RKO (cell line): ENCODE measurements at regions not wholly inside any gene's neighbourhood (a gene's known extent, or its start where the extent isn't known, plus 50 kb on each side); places are given as distances from the start of the nearest gene placed in this dataset.

Source experiments
- DNase-seq: peaks from one replicate; pipeline ENCODE4 v3.0.0-alpha.2; 2016; ENCODE audit warnings: low spot score

GRCh38 chr1:11414926-11415538 is 63.9 kb upstream of the DISP3 start:
- DNase-seq: no peak

- no peak for DNase-seq
Observed at GRCh38 chr1:11417162-11417561, 61.8 kb upstream of the DISP3 start.

- no peak for DNase-seq
Observed at GRCh38 chr1:11418056-11418455, 60.9 kb upstream of the DISP3 start.

DNA sequence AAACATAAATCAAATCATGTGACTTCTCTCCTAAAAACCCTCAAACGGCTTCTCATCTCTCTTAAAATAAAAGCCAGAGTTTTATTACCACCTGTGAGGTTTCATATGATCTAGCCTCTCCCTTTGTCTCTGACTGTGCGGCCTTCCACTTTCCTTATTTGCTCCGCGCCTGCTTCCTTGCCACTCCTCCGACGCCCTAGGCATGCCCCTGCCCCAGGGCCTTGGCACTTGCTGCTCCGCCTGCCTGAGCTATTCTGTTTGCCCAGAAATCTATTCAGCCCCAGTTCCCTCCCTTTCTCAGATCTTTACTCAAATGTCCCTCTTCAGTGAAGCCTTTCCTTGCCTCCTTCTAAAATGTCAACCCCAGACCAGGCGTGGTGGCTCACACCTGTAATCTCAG is 57.5 kb upstream of the DISP3 start:
- no peak for DNase-seq

- no peak for DNase-seq
Observed at GRCh38 chr1:11422686-11423085, 56.3 kb upstream of the DISP3 start.

GRCh38 chr1:11426617-11427016 is 52.3 kb upstream of the DISP3 start:
- no peak for DNase-seq

DNA sequence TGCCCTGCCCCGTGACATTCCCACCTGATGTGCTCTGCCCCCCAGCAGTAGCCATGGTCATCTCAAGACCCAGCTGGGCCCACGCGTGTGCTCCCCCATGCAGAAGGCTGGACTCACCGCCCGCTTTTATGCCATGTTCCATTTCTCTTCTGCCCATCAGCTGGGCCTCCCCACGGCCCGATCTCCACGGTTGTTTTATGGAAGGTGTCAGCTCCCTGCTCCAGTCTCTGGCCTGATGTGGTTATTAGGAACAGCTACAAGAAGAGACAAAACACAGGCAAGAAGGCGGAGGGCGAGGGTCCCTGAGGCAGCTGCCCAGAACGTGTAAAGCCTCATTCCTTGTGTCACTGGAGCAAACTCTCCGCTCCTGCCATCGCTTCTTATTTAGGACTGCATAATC is 50.2 kb upstream of the DISP3 start:
- no peak for DNase-seq
